IMR-90 (cell line): ENCODE measurements at regions not wholly inside any gene's neighbourhood (a gene's known extent, or its start where the extent isn't known, plus 50 kb on each side); places are given as distances from the start of the nearest gene placed in this dataset.

Experiments used
- CEBPB ChIP-seq: IDR thresholded peaks from 2 replicates; pipeline ENCODE4 v1.6.1; 2012; ENCODE audit warnings: low read depth, low read length, improper control_type of control experiment
- CTCF ChIP-seq: conservative IDR thresholded peaks from 2 replicates; pipeline ENCODE4 v1.5.1; 2012; ENCODE audit warnings: mild to moderate bottlenecking, low read depth, low read length, improper control_type of control experiment
- MXI1 ChIP-seq: IDR thresholded peaks from 2 replicates; pipeline ENCODE4 v1.6.1; 2012; ENCODE audit warnings: low read depth, mild to moderate bottlenecking, low read length, moderate library complexity, borderline replicate concordance
- POLR2A ChIP-seq: IDR thresholded peaks from 2 replicates; pipeline ENCODE4 v1.6.1; 2012; ENCODE audit warnings: mild to moderate bottlenecking, low read depth, low read length
- RAD21 ChIP-seq: IDR thresholded peaks from 2 replicates; pipeline ENCODE4 v1.6.1; 2012; ENCODE audit warnings: low read length, improper control_type of control experiment
- SMC3 ChIP-seq: fragments of 150-350 bp; IDR thresholded peaks from 2 replicates; pipeline ENCODE4 v1.6.1; 2016; ENCODE audit warnings: low read depth, mild to moderate bottlenecking, antibody characterized with exemption, low read length, moderate library complexity

GRCh38 chr5:153275695-153276094 is 214.8 kb upstream of the GRIA1 start:
- TF ChIP-seq CTCF = no peak
- TF ChIP-seq POLR2A = no peak
- TF ChIP-seq RAD21 = no peak
- TF ChIP-seq CEBPB = no peak
- no peak for TF ChIP-seq MXI1
- TF ChIP-seq SMC3 = no peak
